Uterus (tissue), 3 donors: ENCODE measurements at regions not wholly inside any gene's neighbourhood (a gene's known extent, or its start where the extent isn't known, plus 50 kb on each side); places are given as distances from the start of the nearest gene placed in this dataset.

Source experiments
- DNase-seq, 2 donors: peaks; one replicate each; pipeline ENCODE4 v3.0.0-alpha.2; 2019 to 2020
- H3K27ac ChIP-seq, 2 donors: fragments of 200-600 bp; sonication (generic); 1 replicate in 1 of 2; 2 replicates in 1 of 2; pipeline ENCODE4 v1.5.1; 2016 to 2018
- H3K27me3 ChIP-seq, 2 donors: fragments of 200-600 bp; sonication (generic); one replicate each; pipeline ENCODE4 v1.5.1; 2018 to 2019; ENCODE audit warnings: control low read depth in 1 of 2
- H3K36me3 ChIP-seq, 2 donors: fragments of 200-600 bp; sonication (generic); one replicate each; pipeline ENCODE4 v1.5.1; 2019; ENCODE audit warnings: control low read depth in 1 of 2
- H3K4me1 ChIP-seq, 2 donors: fragments of 200-600 bp; sonication (generic); one replicate each; pipeline ENCODE4 v1.5.1; 2018 to 2019; ENCODE audit warnings: control low read depth in 1 of 2
- H3K4me3 ChIP-seq, 2 donors: fragments of 200-600 bp; sonication (generic); 1 replicate in 1 of 2; 2 replicates in 1 of 2; pipeline ENCODE4 v1.5.1; 2018 to 2019; ENCODE audit warnings: mild to moderate bottlenecking in 1 of 2
- H3K9me3 ChIP-seq, 2 donors: fragments of 200-600 bp; sonication (generic); one replicate each; pipeline ENCODE4 v1.5.1; 2019; ENCODE audit warnings: control low read depth in 1 of 2
- POLR2A ChIP-seq, 2 donors: fragments of 450-650 bp; IDR thresholded peaks; one replicate each; pipeline ENCODE4 v1.6.1; 2016; ENCODE audit warnings: antibody characterized with exemption in 2 of 2, mild to moderate bottlenecking in 1 of 2, moderate library complexity in 1 of 2
- intact Hi-C: fragments of 100-400 bp; cut with DNase I; formaldehyde crosslinking; loops from one replicate; pipeline ENCODE4 v1.15.1; 2023; ENCODE audit warnings: low total_unique reads
- TF ChIP-seq, protein P1 (sequence below), 4 experiments: fragments of 200-600 bp in 2 of 4; fragments of 450-650 bp in 2 of 4; sonication (generic) in 2 of 4; IDR thresholded peaks; one replicate each; pipeline ENCODE4 v1.5.1; 2016 to 2019; ENCODE audit warnings: antibody characterized with exemption in 4 of 4, mild to moderate bottlenecking in 2 of 4, moderate library complexity in 1 of 4
- donor health status: DM: yes; HTN: yes; CAD: no.

GRCh38 chr5:93279296-93279963 lies 301.6 kb downstream of the NR2F1-AS1 start:
- Histone ChIP-seq H3K4me1 (no peaks in the 10 kb centered on the region), H3K27me3 (no peaks in the 10 kb centered on the region), H3K27ac (no peak overlapping the region), H3K4me3 (no peak overlapping the region), H3K9me3 (no peaks in the 10 kb centered on the region), H3K36me3 (no peaks in the 10 kb centered on the region)
- DNase-seq = no peak
- TF ChIP-seq POLR2A (IDR thresholded peaks at IDR 0.05) = no peak
- TF ChIP-seq, protein P1, sequence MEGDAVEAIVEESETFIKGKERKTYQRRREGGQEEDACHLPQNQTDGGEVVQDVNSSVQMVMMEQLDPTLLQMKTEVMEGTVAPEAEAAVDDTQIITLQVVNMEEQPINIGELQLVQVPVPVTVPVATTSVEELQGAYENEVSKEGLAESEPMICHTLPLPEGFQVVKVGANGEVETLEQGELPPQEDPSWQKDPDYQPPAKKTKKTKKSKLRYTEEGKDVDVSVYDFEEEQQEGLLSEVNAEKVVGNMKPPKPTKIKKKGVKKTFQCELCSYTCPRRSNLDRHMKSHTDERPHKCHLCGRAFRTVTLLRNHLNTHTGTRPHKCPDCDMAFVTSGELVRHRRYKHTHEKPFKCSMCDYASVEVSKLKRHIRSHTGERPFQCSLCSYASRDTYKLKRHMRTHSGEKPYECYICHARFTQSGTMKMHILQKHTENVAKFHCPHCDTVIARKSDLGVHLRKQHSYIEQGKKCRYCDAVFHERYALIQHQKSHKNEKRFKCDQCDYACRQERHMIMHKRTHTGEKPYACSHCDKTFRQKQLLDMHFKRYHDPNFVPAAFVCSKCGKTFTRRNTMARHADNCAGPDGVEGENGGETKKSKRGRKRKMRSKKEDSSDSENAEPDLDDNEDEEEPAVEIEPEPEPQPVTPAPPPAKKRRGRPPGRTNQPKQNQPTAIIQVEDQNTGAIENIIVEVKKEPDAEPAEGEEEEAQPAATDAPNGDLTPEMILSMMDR (IDR thresholded peaks at IDR 0.05) = no peak
- intact Hi-C loops = no loop called here

- TF ChIP-seq, protein P1 (IDR thresholded peaks at IDR 0.05) = no peak
- TF ChIP-seq POLR2A (IDR thresholded peaks at IDR 0.05) = no peak
- Histone ChIP-seq H3K4me3 (no peak overlapping the region), H3K27ac (no peak overlapping the region), H3K4me1 (no peaks in the 10 kb centered on the region), H3K36me3 (no peaks in the 10 kb centered on the region), H3K27me3 (no peaks in the 10 kb centered on the region), H3K9me3 (no peaks in the 10 kb centered on the region)
- intact Hi-C loops = no loop called here
- no peak for DNase-seq
Observed at GRCh38 chr5:93278896-93279295, 302.1 kb downstream of the NR2F1-AS1 start.

- intact Hi-C loops = no loop called here
- Histone ChIP-seq H3K36me3 (no peaks in the 10 kb centered on the region), H3K4me1 (no peaks in the 10 kb centered on the region), H3K4me3 (no peak overlapping the region), H3K9me3 (no peaks in the 10 kb centered on the region), H3K27ac (no peak overlapping the region), H3K27me3 (no peaks in the 10 kb centered on the region)
- TF ChIP-seq POLR2A (IDR thresholded peaks at IDR 0.05) = no peak
- TF ChIP-seq, protein P1 (IDR thresholded peaks at IDR 0.05) = no peak
- DNase-seq = no peak
Observed at GRCh38 chr5:93277051-93277450, 304.0 kb downstream of the NR2F1-AS1 start.

DNA sequence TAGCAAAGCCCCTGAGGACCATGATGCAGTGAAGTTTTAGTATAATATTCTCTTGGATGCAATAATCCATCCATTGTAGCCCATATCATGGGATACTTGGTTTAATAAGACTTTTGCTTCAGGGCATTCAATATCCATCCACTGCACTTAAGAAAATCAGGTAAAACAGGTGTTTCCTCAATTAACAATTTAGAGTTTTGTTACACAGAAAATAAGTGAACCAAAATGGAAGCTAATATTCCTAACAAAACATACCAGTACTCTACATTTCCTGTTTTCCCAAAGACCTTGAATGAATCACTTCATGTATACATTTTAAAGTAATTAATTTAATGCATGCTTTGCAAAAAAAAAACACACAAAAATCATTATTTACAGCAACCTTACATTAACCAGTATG lies 305.6 kb downstream of the NR2F1-AS1 start:
- H3K4me1 ChIP-seq = no peaks in the 10 kb centered on the region
- no peak overlapping the region for H3K27ac ChIP-seq
- no peak for DNase-seq

DNA sequence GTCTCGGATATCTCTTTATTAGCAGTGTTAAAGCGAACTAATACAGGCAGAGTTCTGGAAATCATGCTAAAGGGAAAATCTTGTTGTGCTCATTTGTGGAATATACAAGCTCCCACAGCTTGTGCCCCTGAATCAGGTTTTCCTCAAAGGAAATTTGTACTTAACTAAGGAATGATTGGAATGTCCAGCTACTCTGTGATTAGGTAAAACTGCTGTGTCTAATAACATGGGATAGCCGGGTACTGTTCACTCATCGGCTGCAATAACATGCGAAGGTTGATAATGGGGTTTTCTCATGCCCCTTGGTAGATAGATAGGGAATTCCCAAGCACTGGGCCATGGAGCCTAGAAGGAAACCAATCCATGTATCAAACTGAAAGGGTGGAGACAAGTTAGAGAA lies 306.7 kb downstream of the NR2F1-AS1 start:
- no peak overlapping the region for H3K27ac ChIP-seq
- H3K4me3 ChIP-seq = no peak overlapping the region
- intact Hi-C loops = no loop called here
- no peaks in the 10 kb centered on the region for H3K36me3 ChIP-seq
- no peaks in the 10 kb centered on the region for H3K9me3 ChIP-seq
- no peak for DNase-seq
- no peaks in the 10 kb centered on the region for H3K4me1 ChIP-seq
- TF ChIP-seq POLR2A (IDR thresholded peaks at IDR 0.05) = no peak
- TF ChIP-seq, protein P1 (IDR thresholded peaks at IDR 0.05) = no peak
- no peaks in the 10 kb centered on the region for H3K27me3 ChIP-seq

More for the DNA sequence above, 305.6 kb downstream of the NR2F1-AS1 start:
- Histone ChIP-seq H3K27me3 (no peaks in the 10 kb centered on the region), H3K9me3 (no peaks in the 10 kb centered on the region), H3K36me3 (no peaks in the 10 kb centered on the region), H3K4me3 (no peak overlapping the region)
- intact Hi-C loops = no loop called here
- no peak for TF ChIP-seq POLR2A (IDR thresholded peaks at IDR 0.05)
- TF ChIP-seq, protein P1 (IDR thresholded peaks at IDR 0.05) = no peak
